ENCODE measurements at regions not wholly inside any gene's neighbourhood (a gene's known extent, or its start where the extent isn't known, plus 50 kb on each side); places are given as distances from the start of the nearest gene placed in this dataset.

- TF ChIP-seq POLR2A (IDR thresholded peaks at IDR 0.05), result no peak
- Histone ChIP-seq H3K36me3 (no peaks in the 10 kb centered on the region), H3K4me3 (no peak overlapping the region), H3K27me3 (no peaks in the 10 kb centered on the region), H3K9me3 (no peaks in the 10 kb centered on the region), H3K27ac (peak overlapping the region in 1 of 4 donors; percentile 20), H3K4me1 (peaks cover 0 to 19% (median 2%) of the 10 kb centered on the region in 4 donors)
- no peak for DNase-seq (ENCODE audit: low spot score in 2 of 2)
- WGBS, 2 donors, result 81 to 84% methylated on average over 7 of the region's 7 CpGs
Measured at GRCh38 chr6:150712505-150713252, 113.0 kb downstream of the PLEKHG1 start.

- H3K9me3 ChIP-seq, result no peaks in the 10 kb centered on the region
- no peaks in the 10 kb centered on the region for H3K27me3 ChIP-seq
- DNase-seq (ENCODE audit: low spot score in 2 of 2), result no peak
- H3K4me1 ChIP-seq, result peaks cover 0 to 19% (median 2%) of the 10 kb centered on the region in 4 donors
- WGBS, 2 donors, result 63 to 78% methylated on average over 2 of the region's 2 CpGs
- H3K27ac ChIP-seq, result no peak overlapping the region
- no peak overlapping the region for H3K4me3 ChIP-seq
- TF ChIP-seq POLR2A (IDR thresholded peaks at IDR 0.05), result no peak
- no peak for TF ChIP-seq CTCF (IDR thresholded peaks at IDR 0.05)
- no peak for TF ChIP-seq EP300 (IDR thresholded peaks at IDR 0.05)
- no peaks in the 10 kb centered on the region for H3K36me3 ChIP-seq
Measured at GRCh38 chr6:150713487-150713886, 113.8 kb downstream of the PLEKHG1 start.

- Histone ChIP-seq H3K27ac (peak overlapping the region in 1 of 4 donors; percentile 16), H3K4me3 (no peak overlapping the region), H3K9me3 (no peaks in the 10 kb centered on the region), H3K36me3 (no peaks in the 10 kb centered on the region), H3K4me1 (peaks cover 0 to 19% (median 2%) of the 10 kb centered on the region in 4 donors), H3K27me3 (no peaks in the 10 kb centered on the region)
- WGBS, 2 donors, result 48 to 54% methylated on average over 3 of the region's 3 CpGs
- TF ChIP-seq CTCF (IDR thresholded peaks at IDR 0.05), result no peak
- no peak for TF ChIP-seq POLR2A (IDR thresholded peaks at IDR 0.05)
- TF ChIP-seq EP300 (IDR thresholded peaks at IDR 0.05), result no peak
- DNase-seq (ENCODE audit: low spot score in 2 of 2), result no peak
Measured at GRCh38 chr6:150713931-150714330, 114.2 kb downstream of the PLEKHG1 start.

- WGBS, 2 donors, result 96 to 97% methylated on average over 7 of the region's 7 CpGs
- H3K4me3 ChIP-seq, result no peak overlapping the region
- no peaks in the 10 kb centered on the region for H3K36me3 ChIP-seq
- TF ChIP-seq POLR2A (IDR thresholded peaks at IDR 0.05) (no peak), CTCF (IDR thresholded peaks at IDR 0.05) (no peak), EP300 (IDR thresholded peaks at IDR 0.05) (no peak)
- no peak for DNase-seq (ENCODE audit: low spot score in 2 of 2)
- no peaks in the 10 kb centered on the region for H3K27me3 ChIP-seq
- peaks cover 0 to 19% (median 2%) of the 10 kb centered on the region in 4 donors for H3K4me1 ChIP-seq
- H3K9me3 ChIP-seq, result no peaks in the 10 kb centered on the region
- no peak overlapping the region for H3K27ac ChIP-seq
Measured at GRCh38 chr6:150715133-150715532, 115.4 kb downstream of the PLEKHG1 start.

- Histone ChIP-seq H3K4me1 (peaks cover 0 to 20% (median 4%) of the 10 kb centered on the region in 4 donors), H3K36me3 (no peaks in the 10 kb centered on the region), H3K27ac (no peak overlapping the region), H3K27me3 (no peaks in the 10 kb centered on the region), H3K4me3 (no peak overlapping the region), H3K9me3 (no peaks in the 10 kb centered on the region)
- DNase-seq (ENCODE audit: low spot score in 2 of 2), result no peak
- no peak for TF ChIP-seq EP300 (IDR thresholded peaks at IDR 0.05)
- no peak for TF ChIP-seq POLR2A (IDR thresholded peaks at IDR 0.05)
- no peak for TF ChIP-seq CTCF (IDR thresholded peaks at IDR 0.05)
- 91 to 96% methylated on average over 8 of the region's 8 CpGs for WGBS, 2 donors
Measured at GRCh38 chr6:150717419-150717818, 117.7 kb downstream of the PLEKHG1 start.
